Activated CD4-positive, alpha-beta T cell treated with anti-CD3 and anti-CD28 coated beads, Interleukin-2, amount 50 U/mL, for 16 hours (primary cell): ENCODE measurements at regions not wholly inside any gene's neighbourhood (a gene's known extent, or its start where the extent isn't known, plus 50 kb on each side); places are given as distances from the start of the nearest gene placed in this dataset.
"Not testable (repeated sequence)": the region's sequence is repeated elsewhere in the genome, so short reads cannot be mapped to it uniquely, and the experiment has no call there.

Experiments used
- DNase-seq: peaks from one replicate; pipeline ENCODE4 v3.0.0-alpha.2; 2020

DNA sequence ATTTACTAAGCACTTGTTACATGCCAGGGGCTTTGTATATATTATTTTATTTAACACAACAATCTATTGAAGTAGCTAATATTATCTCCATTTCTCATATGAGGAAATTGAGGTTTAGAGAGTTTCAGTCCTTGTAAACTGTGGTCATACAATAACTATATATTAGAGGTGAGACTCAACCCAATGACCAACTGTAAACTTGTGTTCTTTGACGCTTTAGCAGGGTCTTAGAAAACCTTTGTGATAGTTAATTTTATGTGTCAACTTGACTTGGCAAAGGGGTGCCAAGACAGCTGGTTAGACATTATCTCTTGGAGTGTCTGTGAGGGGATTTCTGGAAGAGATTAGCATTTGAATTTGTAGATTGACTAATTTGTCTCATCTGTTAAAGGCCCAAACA, 252.4 kb upstream of the B3GALT2 start:
- no peak for DNase-seq

GRCh38 chr1:193438312-193438711, 251.9 kb upstream of the B3GALT2 start:
- DNase-seq, result no peak

DNA sequence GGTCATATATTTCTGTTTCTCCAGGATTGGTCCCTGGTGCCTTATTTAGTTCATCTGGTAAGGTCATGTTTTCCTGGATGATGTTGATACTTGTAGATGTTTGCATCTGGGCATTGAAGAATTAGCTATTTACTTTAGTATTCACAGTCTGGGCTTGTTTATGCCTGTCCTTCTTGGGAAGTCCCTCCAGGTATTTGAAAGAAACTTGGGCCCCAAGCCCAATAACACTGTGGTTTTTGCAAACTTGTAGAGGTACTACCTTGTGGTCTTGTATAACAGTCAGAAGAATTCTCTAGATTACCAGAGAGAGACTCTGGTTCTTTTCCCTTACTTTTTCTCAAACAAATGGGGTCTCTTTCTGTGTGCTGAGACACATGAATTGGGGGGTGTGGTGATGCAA, 251.4 kb upstream of the B3GALT2 start:
- no peak for DNase-seq

GRCh38 chr1:193437333-193437732, 250.9 kb upstream of the B3GALT2 start:
- DNase-seq, result not testable (repeated sequence)

DNA sequence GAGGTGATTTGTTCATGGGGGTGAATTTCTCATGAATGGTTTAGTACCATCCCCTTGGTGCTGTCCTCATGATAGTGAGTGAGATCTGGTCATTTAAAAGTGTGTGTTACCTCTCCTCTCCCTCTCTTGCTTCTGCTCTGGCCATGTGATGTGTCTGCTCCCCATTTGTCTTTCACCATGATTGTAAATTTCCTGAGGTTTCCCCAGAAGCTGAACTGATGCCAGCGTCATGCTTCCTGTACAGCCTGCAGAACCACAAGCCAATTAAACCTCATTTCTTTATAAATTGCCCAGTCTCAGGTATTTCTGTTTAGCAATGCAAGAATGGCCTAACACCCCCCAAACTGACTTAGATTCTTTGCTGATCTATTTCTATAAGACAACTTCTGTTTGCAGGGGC, 249.4 kb upstream of the B3GALT2 start:
- no peak for DNase-seq

GRCh38 chr1:193434319-193434718, 247.9 kb upstream of the B3GALT2 start:
- DNase-seq, result no peak

- DNase-seq, result no peak
Observed at GRCh38 chr1:193433599-193433998, 247.2 kb upstream of the B3GALT2 start.

GRCh38 chr1:193432979-193433587, 246.7 kb upstream of the B3GALT2 start:
- DNase-seq, result no peak

- no peak for DNase-seq
Observed at GRCh38 chr1:193431265-193431977, 245.0 kb upstream of the B3GALT2 start.

GRCh38 chr1:193427524-193427923, 241.1 kb upstream of the B3GALT2 start:
- no peak for DNase-seq

GRCh38 chr1:193426061-193426460, 239.6 kb upstream of the B3GALT2 start:
- no peak for DNase-seq

DNA sequence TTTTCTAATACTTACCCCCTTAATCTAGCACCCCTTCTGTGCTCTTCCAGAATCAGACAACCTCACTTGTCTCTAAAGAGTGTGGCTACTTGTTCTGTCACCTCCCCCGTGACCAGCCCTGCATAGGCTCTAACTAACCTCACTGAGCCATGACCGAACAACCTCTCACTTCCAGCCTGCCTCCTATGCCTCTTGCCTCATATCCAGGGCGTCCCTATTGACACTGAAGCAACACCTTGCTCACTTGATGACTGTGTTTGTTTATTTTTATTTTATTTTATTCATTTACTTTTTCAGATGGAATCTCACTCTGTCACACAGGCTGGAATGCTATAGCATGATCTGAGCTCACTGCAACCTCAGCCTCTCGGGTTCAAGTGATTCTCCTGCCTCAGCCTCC, 235.1 kb upstream of the B3GALT2 start:
- no peak for DNase-seq

- no peak for DNase-seq
Observed at GRCh38 chr1:193419295-193419694, 232.9 kb upstream of the B3GALT2 start.

GRCh38 chr1:193418745-193419058, 232.3 kb upstream of the B3GALT2 start:
- DNase-seq, result no peak

DNA sequence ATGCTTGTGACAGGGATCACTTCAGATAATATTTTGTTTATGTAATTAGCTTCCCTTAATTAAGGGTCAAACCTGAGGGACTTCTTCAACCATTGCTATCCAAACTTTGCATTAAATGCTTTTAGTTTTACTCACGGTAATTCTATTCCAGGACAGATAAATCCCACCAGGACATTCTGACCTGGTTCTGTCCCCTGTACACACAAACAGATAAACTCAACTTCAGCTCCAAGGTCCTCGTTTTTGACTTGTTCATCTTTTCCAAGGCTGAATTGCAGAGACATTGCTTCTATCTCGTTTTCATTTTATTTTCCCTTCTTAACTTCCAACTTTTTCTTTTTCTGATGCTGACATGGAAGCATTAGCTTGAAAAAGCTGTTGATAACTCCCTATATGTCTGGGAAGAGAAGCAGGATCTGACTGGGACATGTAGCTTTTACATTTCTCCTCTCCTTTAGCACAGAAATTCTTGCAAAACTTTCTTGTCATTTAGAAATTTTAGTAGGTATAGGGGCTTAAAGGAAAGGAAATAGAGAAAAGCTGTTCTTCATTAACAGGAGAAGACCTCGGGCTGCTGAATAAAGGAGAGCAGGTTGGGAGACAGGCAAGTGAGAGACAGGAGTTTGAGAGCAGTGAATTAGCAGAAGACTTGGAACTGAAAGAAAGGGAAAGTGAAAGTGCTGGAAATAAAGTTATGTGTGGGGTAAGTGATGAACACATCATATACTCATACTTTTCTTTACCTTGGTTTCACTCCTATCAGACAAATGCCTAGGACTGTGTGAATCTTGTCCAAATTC, 231.7 kb upstream of the B3GALT2 start:
- peak; percentile 50 for DNase-seq

DNA sequence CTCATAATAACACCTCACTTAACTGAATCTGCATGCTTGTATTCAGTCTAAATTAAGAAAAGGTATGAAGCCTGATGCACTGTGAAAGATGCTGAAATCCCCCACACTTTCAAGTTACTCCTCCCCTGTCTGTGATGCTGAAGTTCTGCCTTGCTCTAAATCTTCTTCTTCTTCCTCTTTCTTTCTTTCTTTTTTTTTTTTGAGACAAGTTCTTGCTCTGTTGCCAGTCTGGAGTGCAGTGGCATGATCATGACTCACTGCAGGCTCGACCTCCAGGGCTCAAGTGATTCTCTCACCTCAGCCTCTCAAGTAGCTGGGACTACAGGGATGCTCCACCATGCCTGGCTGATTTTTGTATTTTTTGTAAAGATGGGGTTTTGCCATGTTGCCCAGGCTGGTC, 231.0 kb upstream of the B3GALT2 start:
- no peak for DNase-seq

DNA sequence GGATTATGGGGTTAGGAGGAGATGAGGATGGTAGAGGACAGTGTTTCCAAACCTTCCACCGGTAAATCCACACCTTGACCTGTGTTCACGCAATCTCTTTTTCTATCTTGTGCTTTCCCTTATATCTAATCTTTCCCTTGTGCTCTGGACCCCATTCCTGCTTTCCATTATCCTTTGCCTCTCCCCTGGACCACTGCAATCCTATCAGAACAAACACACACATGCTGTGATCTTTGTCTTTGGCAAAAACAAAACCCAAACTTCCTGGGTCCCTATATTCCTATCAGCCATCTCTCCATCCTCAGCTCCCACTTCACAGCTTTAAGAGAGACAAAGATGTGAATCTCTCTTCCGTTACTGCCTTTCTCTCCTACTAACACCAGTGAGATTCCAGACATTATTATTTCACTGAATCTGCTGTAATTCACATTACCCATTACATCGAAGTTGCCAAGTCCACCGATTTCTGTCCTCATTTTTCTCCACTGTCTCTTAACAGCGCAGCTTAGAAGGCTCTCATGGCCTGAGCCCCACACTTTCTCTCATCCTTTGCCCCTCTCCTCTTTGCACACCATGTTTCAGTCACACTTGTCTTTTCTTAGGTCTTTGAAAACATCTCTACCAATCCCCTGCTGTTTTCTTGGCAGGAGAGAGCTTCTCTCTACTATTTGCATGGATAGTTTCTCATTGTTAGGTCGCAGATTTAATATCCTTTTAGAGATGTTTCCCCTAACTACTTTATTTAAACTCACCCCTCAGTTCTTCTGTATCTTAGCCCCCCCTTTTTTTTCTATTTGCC, 230.0 kb upstream of the B3GALT2 start:
- DNase-seq, result no peak

DNA sequence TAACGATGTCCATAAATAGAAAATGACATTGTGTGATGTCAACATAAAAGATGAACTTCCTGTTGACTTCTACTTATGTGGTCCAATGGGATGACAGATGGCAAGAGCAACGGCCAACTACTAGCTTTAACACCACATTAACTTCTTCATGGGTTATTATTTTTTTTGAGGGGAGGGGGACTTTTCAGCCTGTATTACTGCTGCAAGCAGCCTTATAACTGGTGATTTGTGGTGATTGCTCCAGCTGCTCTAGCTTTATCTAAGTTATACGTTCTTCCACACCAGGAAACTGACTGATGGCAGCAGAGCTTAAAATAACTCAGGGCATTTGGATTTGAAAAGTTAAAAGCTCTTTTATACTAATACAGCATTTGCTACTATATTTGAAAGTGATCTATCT, 228.8 kb upstream of the B3GALT2 start:
- DNase-seq, result no peak

DNA sequence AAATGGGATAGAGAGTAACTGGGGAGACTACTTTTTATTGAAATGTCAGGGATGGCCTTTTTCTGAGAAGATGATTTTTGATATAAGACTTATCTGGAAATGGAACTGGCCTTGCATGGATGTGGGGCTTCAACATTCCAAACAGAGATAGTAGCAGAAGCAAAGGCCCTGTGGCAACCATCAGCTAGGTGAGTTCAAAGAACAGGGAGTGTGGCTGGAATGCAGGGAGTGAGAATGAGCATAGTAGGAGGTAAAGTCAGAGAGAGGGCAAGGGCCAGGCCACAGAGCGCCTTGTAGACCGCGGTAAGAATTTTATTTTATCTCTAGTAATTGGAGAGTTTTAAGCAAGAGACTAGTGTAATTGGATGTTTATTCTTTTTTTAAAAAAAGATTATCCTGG, 227.0 kb upstream of the B3GALT2 start:
- no peak for DNase-seq

GRCh38 chr1:193412748-193413147, 226.3 kb upstream of the B3GALT2 start:
- DNase-seq, result no peak

DNA sequence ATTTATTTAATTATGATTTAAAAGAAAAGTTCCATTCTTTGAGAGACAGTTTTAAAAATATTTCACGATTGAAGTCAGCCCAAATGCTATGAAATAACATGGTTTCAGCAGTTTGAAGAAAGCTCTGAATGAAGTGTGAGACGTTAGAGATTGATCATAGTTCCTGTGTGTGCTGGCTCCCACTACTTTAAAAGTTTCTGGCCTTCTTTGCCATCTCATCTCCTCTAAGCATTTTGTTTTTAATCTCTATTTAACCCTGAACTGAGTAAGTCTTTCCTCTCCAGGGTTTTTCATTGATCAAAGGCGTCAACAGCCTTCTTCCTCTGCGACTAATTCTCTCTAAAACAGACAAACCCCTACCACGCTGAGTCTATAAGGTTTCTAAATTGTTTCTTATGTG, 225.3 kb upstream of the B3GALT2 start:
- peak; percentile 17 for DNase-seq

- no peak for DNase-seq
Observed at GRCh38 chr1:193411215-193411614, 224.8 kb upstream of the B3GALT2 start.

- no peak for DNase-seq
Observed at GRCh38 chr1:193408782-193409293, 222.4 kb upstream of the B3GALT2 start.
